NCI-H460 (cell line): ENCODE measurements at regions not wholly inside any gene's neighbourhood (a gene's known extent, or its start where the extent isn't known, plus 50 kb on each side); places are given as distances from the start of the nearest gene placed in this dataset.
A peak's percentile ranks its signal among the peaks of the same experiment; 100 is the strongest.
"Not testable (repeated sequence)": the region's sequence is repeated elsewhere in the genome, so short reads cannot be mapped to it uniquely, and the experiment has no call there.

Experiments used
- DNase-seq: peaks from one replicate; pipeline ENCODE4 v3.0.0-alpha.2; 2016; ENCODE audit warnings: low read depth; ENCODE audit errors: extremely low read depth
- small RNA-seq, 2 experiments: library from RNA; depleted of rRNA; stranded (forward); fragments of <200 nt; gene quantifications; one replicate each; pipeline ENCODE3, GENCODE V24; 2014

- DNase-seq = no peak
Observed at GRCh38 chr5:86482008-86482407, 135.7 kb upstream of the COX7C start.

- no peak for DNase-seq
Observed at GRCh38 chr5:86493777-86494176, 124.0 kb upstream of the COX7C start.

GRCh38 chr5:86500947-86501346 is 116.8 kb upstream of the COX7C start:
- peak; percentile 21 for DNase-seq

GRCh38 chr5:86507574-86507973 is 110.2 kb upstream of the COX7C start:
- no peak for DNase-seq

- not testable (repeated sequence) for DNase-seq
Observed at GRCh38 chr5:86510330-86510915, 107.3 kb upstream of the COX7C start.

GRCh38 chr5:86523718-86524117 is 94.0 kb upstream of the COX7C start:
- DNase-seq = no peak

- no peak for DNase-seq
Observed at GRCh38 chr5:86525622-86526021, 92.1 kb upstream of the COX7C start.

GRCh38 chr5:86526811-86527348 is 90.9 kb upstream of the COX7C start:
- no peak for DNase-seq

GRCh38 chr5:86532429-86532828 is 85.3 kb upstream of the COX7C start:
- DNase-seq = no peak

- DNase-seq = no peak
Observed at GRCh38 chr5:86536396-86536795, 81.3 kb upstream of the COX7C start.

GRCh38 chr5:86542532-86542931 is 75.2 kb upstream of the COX7C start:
- no peak for DNase-seq

GRCh38 chr5:86546044-86546443 is 71.7 kb upstream of the COX7C start:
- no peak for DNase-seq

GRCh38 chr5:86546582-86546981 is 71.2 kb upstream of the COX7C start:
- no peak for DNase-seq

GRCh38 chr5:86554638-86555037 is 63.1 kb upstream of the COX7C start:
- no peak for DNase-seq

- no peak for DNase-seq
Observed at GRCh38 chr5:86557920-86558319, 59.8 kb upstream of the COX7C start.

GRCh38 chr5:86565197-86565789 is 52.4 kb upstream of the COX7C start:
- DNase-seq = no peak

GRCh38 chr5:86566030-86566429 is 51.7 kb upstream of the COX7C start:
- DNase-seq = not testable (repeated sequence)

Small RNA genes in the stretch of these regions (small RNA-seq; reads per million reads assigned to genes)
- 0 reads per million in 2 experiments for gene RBBP4P6
